Tibial nerve (tissue), 3 donors: ENCODE measurements at regions not wholly inside any gene's neighbourhood (a gene's known extent, or its start where the extent isn't known, plus 50 kb on each side); places are given as distances from the start of the nearest gene placed in this dataset.

Experiments
- CTCF ChIP-seq, 5 experiments: fragments of 200-600 bp in 3 of 5; fragments of 450-650 bp in 2 of 5; sonication (generic) in 3 of 5; IDR thresholded peaks; one replicate each; pipeline ENCODE4 v1.5.1; 2016 to 2019; ENCODE audit warnings: antibody characterized with exemption in 5 of 5, mild to moderate bottlenecking in 3 of 5, moderate library complexity in 2 of 5
- POLR2A ChIP-seq, 2 donors: fragments of 450-650 bp; IDR thresholded peaks; one replicate each; pipeline ENCODE4 v1.6.1; 2017; ENCODE audit warnings: antibody characterized with exemption in 2 of 2, mild to moderate bottlenecking in 2 of 2, moderate library complexity in 2 of 2

- TF ChIP-seq CTCF (IDR thresholded peaks at IDR 0.05) = no peak
- no peak for TF ChIP-seq POLR2A (IDR thresholded peaks at IDR 0.05)
Measured at GRCh38 chr6:51005779-51006178, 187.1 kb downstream of the TFAP2B start.
